ENCODE measurements at regions not wholly inside any gene's neighbourhood (a gene's known extent, or its start where the extent isn't known, plus 50 kb on each side); places are given as distances from the start of the nearest gene placed in this dataset.

- TF ChIP-seq ZBTB33 (IDR thresholded peaks at IDR 0.05; ENCODE audit: extremely low read depth, insufficient replicate concordance, low read length) (no peak), MAX (IDR thresholded peaks at IDR 0.05) (no peak)
Measured at GRCh38 chr5:153094333-153094732, 396.1 kb upstream of the GRIA1 start (continued).

GRCh38 chr5:153096381-153096780 is 394.1 kb upstream of the GRIA1 start:
- H3K9me3 ChIP-seq (ENCODE audit: control insufficient read depth in 1 of 2, insufficient read depth in 1 of 2, low read depth in 1 of 2, low read length in 2 of 2): no peaks in the 10 kb centered on the region; a peak in 1 of 4 replicates
- no peaks in the 10 kb centered on the region for H4K20me1 ChIP-seq (ENCODE audit: insufficient read depth)
- no peak overlapping the region for H3K9ac ChIP-seq (ENCODE audit: low read length)
- BruUV-seq (replicated peaks): no TSS peak
- H3K4me3 ChIP-seq (replicated peaks in 1 of 2; ENCODE audit: low read depth in 1 of 2, low read length in 2 of 2): no peak overlapping the region
- ChIA-PET POLR2A (no interaction called here), CTCF (no interaction called here), RAD21 (ENCODE audit: low non-redundant PET in 1 of 2, low total read pairs in 2 of 2, uncharacterized antibody in 2 of 2, unreplicated experiment in 2 of 2) (no interaction called here)
- H3K4me1 ChIP-seq (ENCODE audit: control insufficient read depth in 1 of 2, insufficient read depth in 2 of 2, low read length in 2 of 2): no peaks in the 10 kb centered on the region
- intact Hi-C loops (cut with micrococcal nuclease): no loop called here
- DNase-seq (ENCODE audit: low read depth, low spot score): no peak
- H3K27ac ChIP-seq (ENCODE audit: low read depth, low read length): no peak overlapping the region
- TF ChIP-seq, protein P1, sequence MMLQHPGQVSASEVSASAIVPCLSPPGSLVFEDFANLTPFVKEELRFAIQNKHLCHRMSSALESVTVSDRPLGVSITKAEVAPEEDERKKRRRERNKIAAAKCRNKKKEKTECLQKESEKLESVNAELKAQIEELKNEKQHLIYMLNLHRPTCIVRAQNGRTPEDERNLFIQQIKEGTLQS (IDR thresholded peaks at IDR 0.05): no peak
- TF ChIP-seq EGR1 (IDR thresholded peaks at IDR 0.05; ENCODE audit: low read depth): no peak
- TF ChIP-seq EZH2phosphoT487 (IDR thresholded peaks at IDR 0.05; ENCODE audit: borderline replicate concordance): no peak
- no peak for TF ChIP-seq TCF7L2 (IDR thresholded peaks at IDR 0.05; ENCODE audit: borderline replicate concordance, extremely low read depth, insufficient read depth, insufficient read length)
- TF ChIP-seq ZFX (IDR thresholded peaks at IDR 0.05): no peak
- no peak for TF ChIP-seq POLR2A (IDR thresholded peaks at IDR 0.05; ENCODE audit: borderline replicate concordance, extremely low read depth, insufficient read depth, insufficient read length)
- no peak for TF ChIP-seq FOSL1 (IDR thresholded peaks at IDR 0.05; ENCODE audit: low read depth)
- TF ChIP-seq EZH2 (IDR thresholded peaks at IDR 0.05): no peak
- TF ChIP-seq SRF (IDR thresholded peaks at IDR 0.05; ENCODE audit: low read depth): no peak
- no peak for TF ChIP-seq CEBPB (IDR thresholded peaks at IDR 0.05; ENCODE audit: low read depth)
- ATAC-seq: no peak
- H2AFZ ChIP-seq (ENCODE audit: low read depth, low read length, poor library complexity, severe bottlenecking): no peak overlapping the region
- no peaks in the 10 kb centered on the region for H3K79me2 ChIP-seq (ENCODE audit: insufficient read depth, low read length)
- no peaks in the 10 kb centered on the region for H3K27me3 ChIP-seq (ENCODE audit: insufficient read depth, low read length)
- no peak overlapping the region for H3K4me2 ChIP-seq (ENCODE audit: low read length)
- H3K36me3 ChIP-seq (ENCODE audit: control insufficient read depth in 1 of 2, insufficient read depth in 2 of 2, low read length in 2 of 2): no peaks in the 10 kb centered on the region
- no peaks in the 10 kb centered on the region for H3K9me2 ChIP-seq (ENCODE audit: insufficient read depth)
